SK-N-SH (cell line): ENCODE measurements at regions not wholly inside any gene's neighbourhood (a gene's known extent, or its start where the extent isn't known, plus 50 kb on each side); places are given as distances from the start of the nearest gene placed in this dataset.

Source experiments
- CTCF ChIA-PET: fragments of 300-600, 350-600 bp; formaldehyde crosslinking; extraction: SDS; loops from one replicate; lab custom pipeline; 2021; lab: Yijun Ruan, JAX
- POLR2A ChIA-PET: fragments of 350-600 bp; sonication (Branson Sonifier 250); formaldehyde crosslinking; extraction: SDS; loops from one replicate; lab custom pipeline; 2020; ENCODE audit warnings: antibody characterized with exemption, inconsistent platforms; lab: Yijun Ruan, JAX
- DNase-seq: peaks from one replicate; pipeline ENCODE4 v3.0.0; 2012
- H2AFZ ChIP-seq: fragments of 200-600 bp; sonication (generic); 2 replicates; pipeline ENCODE4 v1.8.1; 2016; ENCODE audit warnings: antibody characterized with exemption, mild to moderate bottlenecking, low read depth
- H3F3A ChIP-seq: fragments of 200-600 bp; sonication (generic); replicated peaks from 2 replicates; pipeline ENCODE3; 2016; ENCODE audit warnings: antibody characterized with exemption, mild to moderate bottlenecking; ENCODE audit not compliant: insufficient read depth
- H3K27ac ChIP-seq, 2 experiments: fragments of 200-500 bp in 1 of 2; fragments of 200-600 bp in 1 of 2; sonication (Bioruptor generic) in 1 of 2; sonication (generic), shearing (Covaris generic) in 1 of 2; 2 replicates each; pipeline versions ENCODE4 v1.5.1 to v1.6.1; 2014 to 2016; ENCODE audit warnings: low read depth in 2 of 2, inconsistent platforms in 1 of 2, low read length in 1 of 2, mild to moderate bottlenecking in 1 of 2, mixed read lengths in 1 of 2
- H3K27me3 ChIP-seq: fragments of 200-600 bp; sonication (generic), shearing (Covaris generic); 2 replicates; pipeline ENCODE4 v1.6.1; 2016; ENCODE audit warnings: mixed run types; ENCODE audit not compliant: insufficient read depth
- H3K36me3 ChIP-seq, 2 experiments: fragments of 200-500 bp in 1 of 2; fragments of 200-600 bp in 1 of 2; sonication (Bioruptor generic) in 1 of 2; sonication (generic) in 1 of 2; replicated peaks in 1 of 2; 2 replicates each; pipeline versions ENCODE3 to v1.5.1; 2014 to 2016; ENCODE audit warnings: low read length in 1 of 2, mild to moderate bottlenecking in 1 of 2; ENCODE audit not compliant: insufficient read depth in 2 of 2, control insufficient read depth in 1 of 2
- H3K4me1 ChIP-seq, 2 experiments: fragments of 200-500 bp in 1 of 2; fragments of 200-600 bp in 1 of 2; sonication (Bioruptor generic) in 1 of 2; sonication (generic), shearing (Covaris generic) in 1 of 2; 2 replicates each; pipeline versions ENCODE4 v1.5.1 to v1.6.1; 2014 to 2016; ENCODE audit warnings: low read depth in 1 of 2, low read length in 1 of 2, mixed run types in 1 of 2; ENCODE audit not compliant: insufficient read depth in 2 of 2, control insufficient read depth in 1 of 2
- H3K4me2 ChIP-seq: fragments of 200-600 bp; sonication (generic), shearing (Covaris generic); 2 replicates; pipeline ENCODE4 v1.6.1; 2017; ENCODE audit warnings: mixed run types
- H3K4me3 ChIP-seq, 2 experiments: fragments of 200-500 bp in 1 of 2; fragments of 200-600 bp in 1 of 2; sonication (Bioruptor generic) in 1 of 2; sonication (generic), shearing (Covaris generic) in 1 of 2; 2 replicates each; pipeline versions ENCODE4 v1.5.1 to v1.8.1; 2014 to 2016; ENCODE audit warnings: low read depth in 2 of 2, inconsistent platforms in 1 of 2, low read length in 1 of 2, mild to moderate bottlenecking in 1 of 2, mixed read lengths in 1 of 2, moderate library complexity in 1 of 2
- H3K79me2 ChIP-seq: fragments of 200-600 bp; sonication (generic); 2 replicates; pipeline ENCODE4 v1.8.1; 2017; ENCODE audit warnings: mild to moderate bottlenecking; ENCODE audit not compliant: insufficient read depth
- H3K9ac ChIP-seq: fragments of 200-600 bp; sonication (generic); 2 replicates; pipeline ENCODE4 v1.6.1; 2017; ENCODE audit warnings: mixed run types
- H3K9me2 ChIP-seq: fragments of 200-600 bp; sonication (generic); 2 replicates; pipeline ENCODE4 v1.6.1; 2017; ENCODE audit warnings: mixed run types
- H3K9me3 ChIP-seq: fragments of 200-600 bp; sonication (generic); 2 replicates; pipeline ENCODE4 v1.6.1; 2017; ENCODE audit warnings: mixed run types, mild to moderate bottlenecking, moderate library complexity
- H4K20me1 ChIP-seq: fragments of 200-600 bp; sonication (generic); 2 replicates; pipeline ENCODE4 v1.6.1; 2017; ENCODE audit warnings: mild to moderate bottlenecking, mixed run types; ENCODE audit not compliant: insufficient read depth
- IRF3 ChIP-seq: fragments of 150-350 bp; IDR thresholded peaks from 2 replicates; pipeline ENCODE4 v1.6.1; 2016; ENCODE audit warnings: mild to moderate bottlenecking, low read depth, low read length
- NRF1 ChIP-seq: IDR thresholded peaks from 2 replicates; pipeline ENCODE4 v1.6.1; 2012; ENCODE audit warnings: low read depth, mild to moderate bottlenecking, low read length
- POLR2AphosphoS5 ChIP-seq: IDR thresholded peaks from 2 replicates; pipeline ENCODE4 v1.6.1; 2012; ENCODE audit warnings: low read depth, low read length
- RXRA ChIP-seq: IDR thresholded peaks from 2 replicates; pipeline ENCODE4 v1.4.0; 2012; ENCODE audit warnings: low read depth, mild to moderate bottlenecking, borderline replicate concordance
- SIN3A ChIP-seq: IDR thresholded peaks from 2 replicates; pipeline ENCODE4 v1.6.1; 2012; ENCODE audit warnings: low read depth, mild to moderate bottlenecking, low read length, moderate library complexity, borderline replicate concordance
- SMC3 ChIP-seq: IDR thresholded peaks from 2 replicates; pipeline ENCODE4 v1.6.1; 2012; ENCODE audit warnings: low read depth, low read length, improper control_type of control experiment
- TCF12 ChIP-seq: IDR thresholded peaks from 2 replicates; pipeline ENCODE4 v1.4.0; 2012
- WGBS: methylation state at CpG from one replicate; pipeline ENCODE4 v1.1.6; 2017; ENCODE audit warnings: low lambda C conversion rate; 5-methylcytosine and 5-hydroxymethylcytosine counted together
- TF ChIP-seq, protein P1 (sequence below): IDR thresholded peaks from 2 replicates; pipeline ENCODE4 v1.4.0; 2012; ENCODE audit warnings: low read depth, borderline replicate concordance
- TF ChIP-seq, protein P2 (sequence below): IDR thresholded peaks from 2 replicates; pipeline ENCODE4 v1.4.0; 2012; ENCODE audit warnings: low read depth
- TF ChIP-seq, protein P3 (sequence below): fragments of 200-600 bp; sonication (generic); IDR thresholded peaks from 2 replicates; pipeline ENCODE4 v1.6.1; 2017; ENCODE audit warnings: antibody characterized with exemption, mild to moderate bottlenecking, moderate library complexity

GRCh38 chr6:155771822-155772221, 316.2 kb upstream of the NOX3 start:
- CTCF ChIA-PET = no interaction called here
- POLR2A ChIA-PET = no interaction called here

DNA sequence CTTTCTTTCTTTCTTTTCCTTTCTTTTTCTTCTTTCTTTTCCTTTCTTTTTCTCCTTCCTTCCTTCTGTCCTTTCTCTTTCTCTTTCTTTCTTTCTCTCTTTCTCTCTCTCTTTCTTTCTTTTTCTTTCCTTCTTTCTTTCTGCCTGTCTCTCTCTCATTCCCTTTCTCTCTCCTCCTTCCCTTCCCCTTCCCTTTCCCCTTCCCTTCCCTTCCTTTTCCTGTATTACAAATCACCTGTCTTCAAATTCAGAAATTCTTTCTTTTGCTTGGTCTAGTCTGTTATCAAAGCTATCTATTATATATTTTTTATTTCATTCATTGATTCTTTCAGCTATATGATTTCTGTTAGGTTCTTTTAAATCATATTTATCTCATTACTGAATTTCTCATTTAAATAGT, 315.2 kb upstream of the NOX3 start:
- CTCF ChIA-PET = no interaction called here

More at GRCh38 chr6:155771822-155772221, 316.2 kb upstream of the NOX3 start:
- Histone ChIP-seq H3K27ac (no peak overlapping the region), H3K27me3 (no peaks in the 10 kb centered on the region), H3K36me3 (peaks cover 0 to 5% of the 10 kb centered on the region in 2 experiments), H3F3A (peaks cover 2% of the 10 kb centered on the region), H3K79me2 (no peaks in the 10 kb centered on the region), H4K20me1 (no peaks in the 10 kb centered on the region), H3K4me1 (no peaks in the 10 kb centered on the region), H3K4me2 (no peak overlapping the region), H3K9ac (no peak overlapping the region), H3K9me2 (no peaks in the 10 kb centered on the region), H3K9me3 (peaks cover 5% of the 10 kb centered on the region), H3K4me3 (no peak overlapping the region), H2AFZ (no peak overlapping the region)
- DNase-seq = no peak
- no peak for TF ChIP-seq SMC3
- no peak for TF ChIP-seq SIN3A
- no CpG with 5 or more reads among the region's 1 CpG for WGBS

GRCh38 chr6:155770313-155770712, 314.7 kb upstream of the NOX3 start:
- ChIA-PET CTCF (no interaction called here), POLR2A (no interaction called here)
- Histone ChIP-seq H3K9me2 (no peaks in the 10 kb centered on the region), H3K9ac (no peak overlapping the region), H3K27me3 (no peaks in the 10 kb centered on the region), H3K4me1 (peaks cover 0 to 11% of the 10 kb centered on the region in 2 experiments; a peak in 1 of 4 replicates), H3K36me3 (peaks cover 0 to 5% of the 10 kb centered on the region in 2 experiments), H3K79me2 (no peaks in the 10 kb centered on the region), H3K27ac (no peak overlapping the region), H4K20me1 (no peaks in the 10 kb centered on the region), H2AFZ (no peak overlapping the region), H3K4me3 (no peak overlapping the region), H3K4me2 (no peak overlapping the region), H3K9me3 (peaks cover 5% of the 10 kb centered on the region), H3F3A (peaks cover 13% of the 10 kb centered on the region)
- TF ChIP-seq IRF3 = no peak
- TF ChIP-seq TCF12 = no peak
- TF ChIP-seq RXRA = no peak
- TF ChIP-seq, protein P1, sequence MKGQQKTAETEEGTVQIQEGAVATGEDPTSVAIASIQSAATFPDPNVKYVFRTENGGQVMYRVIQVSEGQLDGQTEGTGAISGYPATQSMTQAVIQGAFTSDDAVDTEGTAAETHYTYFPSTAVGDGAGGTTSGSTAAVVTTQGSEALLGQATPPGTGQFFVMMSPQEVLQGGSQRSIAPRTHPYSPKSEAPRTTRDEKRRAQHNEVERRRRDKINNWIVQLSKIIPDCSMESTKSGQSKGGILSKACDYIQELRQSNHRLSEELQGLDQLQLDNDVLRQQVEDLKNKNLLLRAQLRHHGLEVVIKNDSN = no peak
- TF ChIP-seq, protein P2, sequence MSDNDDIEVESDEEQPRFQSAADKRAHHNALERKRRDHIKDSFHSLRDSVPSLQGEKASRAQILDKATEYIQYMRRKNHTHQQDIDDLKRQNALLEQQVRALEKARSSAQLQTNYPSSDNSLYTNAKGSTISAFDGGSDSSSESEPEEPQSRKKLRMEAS = no peak
- no peak for TF ChIP-seq NRF1
- TF ChIP-seq, protein P3, sequence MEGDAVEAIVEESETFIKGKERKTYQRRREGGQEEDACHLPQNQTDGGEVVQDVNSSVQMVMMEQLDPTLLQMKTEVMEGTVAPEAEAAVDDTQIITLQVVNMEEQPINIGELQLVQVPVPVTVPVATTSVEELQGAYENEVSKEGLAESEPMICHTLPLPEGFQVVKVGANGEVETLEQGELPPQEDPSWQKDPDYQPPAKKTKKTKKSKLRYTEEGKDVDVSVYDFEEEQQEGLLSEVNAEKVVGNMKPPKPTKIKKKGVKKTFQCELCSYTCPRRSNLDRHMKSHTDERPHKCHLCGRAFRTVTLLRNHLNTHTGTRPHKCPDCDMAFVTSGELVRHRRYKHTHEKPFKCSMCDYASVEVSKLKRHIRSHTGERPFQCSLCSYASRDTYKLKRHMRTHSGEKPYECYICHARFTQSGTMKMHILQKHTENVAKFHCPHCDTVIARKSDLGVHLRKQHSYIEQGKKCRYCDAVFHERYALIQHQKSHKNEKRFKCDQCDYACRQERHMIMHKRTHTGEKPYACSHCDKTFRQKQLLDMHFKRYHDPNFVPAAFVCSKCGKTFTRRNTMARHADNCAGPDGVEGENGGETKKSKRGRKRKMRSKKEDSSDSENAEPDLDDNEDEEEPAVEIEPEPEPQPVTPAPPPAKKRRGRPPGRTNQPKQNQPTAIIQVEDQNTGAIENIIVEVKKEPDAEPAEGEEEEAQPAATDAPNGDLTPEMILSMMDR = no peak
- no peak for DNase-seq

More for the DNA sequence above, 315.2 kb upstream of the NOX3 start:
- no peaks in the 10 kb centered on the region for H4K20me1 ChIP-seq
- no peaks in the 10 kb centered on the region for H3K27me3 ChIP-seq
- no peak overlapping the region for H3K27ac ChIP-seq
- peaks cover 0 to 5% of the 10 kb centered on the region in 2 experiments for H3K36me3 ChIP-seq
- H3K79me2 ChIP-seq = no peaks in the 10 kb centered on the region
- no peak overlapping the region for H3K4me3 ChIP-seq
- peaks cover 0 to 5% of the 10 kb centered on the region in 2 experiments; a peak in 1 of 4 replicates for H3K4me1 ChIP-seq
- H3K4me2 ChIP-seq = no peak overlapping the region
- H3K9me2 ChIP-seq = no peaks in the 10 kb centered on the region
- no peak overlapping the region for H3K9ac ChIP-seq
- POLR2A ChIA-PET = no interaction called here
- H3K9me3 ChIP-seq = peaks cover 5% of the 10 kb centered on the region
- TF ChIP-seq RXRA = no peak
- TF ChIP-seq POLR2AphosphoS5 = no peak
- no peak for DNase-seq
- H3F3A ChIP-seq = peaks cover 8% of the 10 kb centered on the region
- no peak overlapping the region for H2AFZ ChIP-seq
